GM18517 (cell line): ENCODE measurements at regions not wholly inside any gene's neighbourhood (a gene's known extent, or its start where the extent isn't known, plus 50 kb on each side); places are given as distances from the start of the nearest gene placed in this dataset.
A peak's percentile ranks its signal among the peaks of the same experiment; 100 is the strongest.
"Not testable (repeated sequence)": the region's sequence is repeated elsewhere in the genome, so short reads cannot be mapped to it uniquely, and the experiment has no call there.

ENCODE experiments used
- ATAC-seq: cut with Tn5 transposase; IDR thresholded peaks from one replicate; pipeline ENCODE4 v1.9.1; 2021; ENCODE audit warnings: mild to moderate bottlenecking, moderate library complexity; ENCODE audit not compliant: unreplicated experiment

DNA sequence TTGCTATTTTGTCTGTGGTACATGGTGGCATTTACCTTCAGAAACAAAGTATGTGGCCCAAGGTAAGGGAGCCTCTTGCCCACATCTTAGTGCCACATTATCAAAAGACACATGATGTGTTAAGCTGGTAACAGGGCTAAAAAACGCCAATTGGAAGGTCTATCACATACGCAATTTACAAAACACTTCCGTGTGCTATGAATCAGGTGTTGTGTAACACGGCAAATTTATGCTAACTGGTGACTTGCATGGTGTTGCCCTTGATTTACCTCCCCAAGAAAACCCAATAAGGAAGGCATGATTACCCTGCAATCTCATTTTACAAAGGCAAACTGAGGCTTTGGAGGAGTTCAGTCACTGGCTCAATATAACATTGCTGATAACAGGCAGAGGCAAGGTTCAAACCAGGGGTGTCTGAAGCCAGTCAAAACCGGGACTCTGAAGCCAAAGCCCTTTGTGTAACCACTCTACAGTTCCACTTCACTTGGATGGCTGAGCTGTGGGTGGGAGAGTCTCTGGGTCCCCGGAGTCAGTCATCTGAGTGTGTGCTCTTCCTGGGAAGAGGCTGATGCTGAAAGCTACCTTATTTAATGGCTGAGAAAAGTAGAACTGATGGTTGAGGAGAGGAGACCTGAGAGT lies 103.9 kb upstream of the BCL6 start:
- ATAC-seq = no peak

DNA sequence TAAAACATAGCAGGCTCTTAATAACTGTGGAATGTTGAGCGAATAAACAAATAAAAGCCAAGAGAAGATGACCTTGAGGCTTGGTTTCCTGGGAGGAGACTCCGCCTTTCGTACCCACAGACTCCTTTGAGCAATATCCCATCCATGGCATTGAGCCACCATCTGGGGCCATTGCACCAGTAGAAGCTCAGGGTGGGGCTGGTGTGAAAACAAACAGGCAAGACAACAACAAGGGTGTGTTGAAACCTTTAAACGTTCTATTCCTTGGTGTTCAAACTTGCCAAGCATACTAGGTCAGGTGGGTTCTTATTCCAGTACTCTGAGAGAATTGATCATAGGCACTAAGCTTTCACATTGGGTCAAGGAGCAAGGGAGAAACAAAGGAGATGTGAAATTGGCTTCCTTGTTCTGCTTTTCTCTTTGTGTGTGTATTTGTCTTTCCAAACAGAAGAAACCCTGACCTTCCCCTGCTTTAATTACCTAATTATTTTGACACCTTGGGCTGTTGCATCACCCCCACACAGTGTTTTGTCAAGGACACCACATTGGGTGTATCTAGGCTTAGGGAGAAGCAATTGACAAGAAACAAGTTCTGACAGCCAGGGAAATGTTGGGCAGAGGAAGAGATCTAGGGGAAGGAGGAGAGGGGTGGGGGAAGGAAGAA lies 105.1 kb upstream of the BCL6 start:
- no peak for ATAC-seq

DNA sequence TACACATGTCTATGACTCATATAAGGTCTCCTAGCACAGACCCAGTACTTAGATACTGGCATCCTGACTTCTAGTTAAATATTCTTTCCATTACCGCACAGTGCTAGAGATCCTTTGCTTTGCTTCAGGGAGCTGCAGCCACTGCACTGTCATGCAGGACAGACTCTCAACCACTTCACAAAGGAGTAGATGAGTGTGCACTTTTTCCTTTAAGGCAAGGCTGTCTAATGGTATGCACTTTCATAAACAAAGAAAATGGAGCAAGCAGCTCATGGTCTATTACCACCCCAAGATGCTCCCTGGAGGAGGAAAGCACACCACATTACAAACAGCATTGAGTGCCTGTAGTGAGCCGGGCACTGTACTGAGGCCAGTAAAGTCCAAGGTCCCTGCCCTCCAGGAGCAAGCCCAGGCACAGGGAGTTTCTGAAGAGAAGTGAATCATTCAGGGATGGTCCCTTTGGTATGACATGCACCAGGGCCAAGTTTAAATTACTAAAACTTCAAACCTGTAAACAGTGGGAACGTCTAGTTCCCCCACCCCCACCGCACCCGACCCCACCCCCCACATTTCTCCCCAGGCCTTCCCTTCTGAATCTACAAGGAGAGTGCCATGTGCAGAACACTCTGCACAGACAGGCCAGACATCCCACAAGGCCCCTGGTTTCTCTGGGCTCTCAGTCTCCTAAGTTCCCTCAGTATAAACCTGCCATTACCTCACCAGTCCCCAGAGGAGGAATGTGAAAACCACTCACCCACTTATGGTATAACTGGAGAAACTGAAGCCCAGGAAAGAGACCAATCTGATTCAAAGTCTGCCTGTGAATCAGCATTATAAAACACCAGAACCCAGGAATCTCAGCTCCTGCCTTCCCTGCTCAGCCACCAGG lies 107.8 kb upstream of the BCL6 start:
- no peak for ATAC-seq

DNA sequence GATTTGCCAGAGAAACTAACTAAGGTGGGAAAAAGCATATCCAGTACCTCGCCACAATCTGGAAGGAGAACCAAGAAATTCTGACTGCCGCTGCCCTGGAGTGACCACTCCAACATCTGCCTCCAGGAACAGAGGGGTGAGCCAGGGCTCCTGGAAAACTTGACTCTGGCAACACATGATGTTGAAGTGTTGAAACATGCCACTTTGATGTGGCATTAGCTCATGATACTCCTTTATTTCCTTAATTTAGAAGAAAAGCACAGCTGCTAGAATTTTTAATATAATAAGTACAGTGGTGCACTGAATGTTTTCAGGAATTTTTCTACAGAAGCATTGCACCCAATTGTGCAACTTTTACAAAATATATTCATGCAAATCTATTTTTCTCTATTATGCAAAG lies 109.9 kb upstream of the BCL6 start:
- ATAC-seq = no peak

DNA sequence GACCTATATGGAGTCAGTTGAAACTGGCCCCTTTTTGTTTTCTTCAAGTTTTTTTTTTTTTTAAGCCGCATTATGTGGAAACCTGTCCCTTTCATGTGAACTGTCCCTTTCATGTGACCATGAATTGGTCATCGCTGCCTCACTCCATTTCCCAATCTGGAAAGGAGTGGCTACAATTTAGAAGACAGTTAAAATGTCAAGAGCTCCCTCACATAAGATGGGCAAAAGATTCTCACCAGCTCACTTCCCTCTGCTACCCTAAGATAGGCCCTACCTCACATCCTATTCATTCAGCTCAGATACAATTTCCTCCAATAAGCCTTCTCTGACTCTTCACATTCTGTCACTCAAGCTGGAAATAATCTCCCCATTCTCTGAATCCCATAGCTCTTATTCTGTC lies 111.3 kb upstream of the BCL6 start:
- no peak for ATAC-seq

DNA sequence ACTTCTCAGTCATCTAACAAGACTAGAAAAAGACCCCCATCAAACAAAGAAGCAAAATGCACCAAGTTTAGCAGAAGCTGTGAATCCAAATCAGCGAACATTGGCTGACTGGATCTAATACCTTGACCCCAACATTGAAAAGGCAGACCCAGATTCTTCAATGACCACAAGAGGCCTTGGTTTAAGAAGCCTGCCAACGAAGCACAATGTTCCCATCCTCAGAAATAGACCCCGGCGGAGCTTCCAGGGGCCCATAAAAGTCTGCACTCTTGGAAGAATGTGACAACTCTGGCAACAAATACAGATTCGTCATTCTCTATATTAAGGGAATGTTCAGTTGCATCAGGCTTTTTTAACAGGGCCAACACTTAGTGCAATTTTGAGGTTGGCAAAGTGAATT lies 112.8 kb upstream of the BCL6 start:
- ATAC-seq = no peak

DNA sequence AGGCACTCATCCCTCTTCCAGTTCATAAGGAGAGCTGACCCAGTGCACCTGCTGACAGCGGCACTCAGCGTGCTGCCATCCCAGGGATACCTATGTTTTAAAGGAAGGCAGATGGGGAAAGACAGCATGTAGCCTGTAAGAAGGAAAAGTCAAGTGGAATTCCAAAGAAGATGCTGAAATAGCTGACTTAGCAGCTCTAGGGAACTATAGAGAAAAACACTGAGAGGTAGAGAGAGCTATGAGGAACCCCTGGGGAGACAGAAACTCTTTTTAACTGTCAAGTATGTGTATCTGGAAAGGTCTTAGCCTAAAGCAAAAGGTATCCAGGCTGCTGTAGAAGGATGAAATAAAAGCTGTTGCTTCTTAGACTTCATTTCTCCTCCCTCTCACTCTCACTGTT lies 113.4 kb upstream of the BCL6 start:
- no peak for ATAC-seq

DNA sequence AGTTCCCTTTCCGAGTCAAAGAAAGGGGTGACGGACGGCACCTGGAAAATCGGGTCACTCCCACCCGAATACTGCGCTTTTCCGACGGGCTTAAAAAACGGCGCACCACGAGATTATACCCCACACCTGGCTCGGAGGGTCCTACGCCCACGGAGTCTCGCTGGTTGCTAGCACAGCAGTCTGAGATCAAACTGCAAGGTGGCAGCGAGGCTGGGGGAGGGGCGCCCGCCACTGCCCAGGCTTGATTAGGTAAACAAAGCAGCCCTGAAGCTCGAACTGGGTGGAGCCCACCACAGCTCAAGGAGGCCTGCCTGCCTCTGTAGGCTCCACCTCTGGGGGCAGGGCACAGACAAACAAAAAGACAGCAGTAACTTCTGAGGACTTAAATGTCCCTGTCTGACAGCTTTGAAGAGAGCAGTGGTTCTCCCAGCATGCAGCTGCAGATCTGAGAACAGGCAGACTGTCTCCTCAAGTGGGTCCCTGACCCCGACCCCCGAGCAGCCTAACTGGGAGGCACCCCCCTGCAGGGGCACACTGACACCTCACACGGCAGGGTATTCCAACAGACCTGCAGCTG lies 117.5 kb upstream of the BCL6 start:
- ATAC-seq = not testable (repeated sequence)

DNA sequence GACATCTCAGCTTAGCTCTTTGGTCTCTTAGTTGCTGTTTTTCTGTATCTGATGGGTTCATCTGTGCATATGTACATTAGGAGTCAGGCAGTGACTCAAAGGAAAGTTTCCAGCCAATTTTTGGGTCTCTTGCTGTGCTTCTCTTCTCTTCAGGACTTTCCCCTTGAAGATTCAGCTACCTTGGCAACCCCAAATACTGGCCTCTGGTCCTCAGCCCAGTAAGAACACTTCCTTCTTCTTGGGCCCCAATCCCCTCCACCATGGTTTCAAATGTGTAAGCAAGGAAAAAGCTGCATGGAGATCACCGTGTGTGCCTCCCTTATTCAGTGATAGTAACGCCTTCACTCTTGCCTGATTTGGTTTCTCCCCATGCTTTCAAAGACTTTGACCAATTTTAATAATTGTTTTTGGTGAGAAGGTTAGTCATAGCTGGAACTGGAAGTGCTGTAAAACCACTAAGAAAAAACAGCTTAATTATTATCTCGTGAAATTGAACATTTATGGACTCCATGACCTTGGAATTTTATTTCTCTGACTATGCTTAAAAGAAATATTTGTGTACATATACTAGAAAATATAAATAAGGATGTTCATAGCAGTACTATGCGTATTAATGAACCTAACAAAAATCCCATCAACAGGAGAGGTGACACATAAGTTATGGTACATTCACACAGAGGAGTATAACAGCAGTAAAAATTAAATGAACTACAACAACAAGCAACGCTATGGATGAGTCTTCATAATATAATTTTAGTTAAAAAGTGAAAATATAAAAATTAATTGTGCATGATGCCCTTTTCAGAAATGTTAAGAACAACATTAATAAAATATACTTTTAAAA lies 125.3 kb upstream of the BCL6 start:
- peak; percentile 66 for ATAC-seq

DNA sequence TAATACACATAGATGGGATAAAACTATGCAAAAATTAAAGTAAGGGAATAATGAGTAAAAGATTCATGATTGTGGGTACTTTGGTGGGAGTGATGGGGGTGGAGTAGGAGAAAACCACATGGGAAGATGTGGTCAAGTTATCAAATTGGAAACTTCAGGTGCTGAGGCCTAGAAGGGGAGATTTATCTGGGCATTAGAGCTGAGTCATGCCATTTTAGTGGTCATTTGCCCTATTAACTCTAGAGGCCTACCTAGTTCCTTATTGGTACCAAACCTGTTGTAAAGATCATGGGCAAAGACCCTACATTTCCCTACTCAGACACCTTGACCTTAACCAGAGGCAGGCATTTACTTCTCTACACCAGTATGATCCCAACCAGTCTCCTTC lies 125.9 kb upstream of the BCL6 start:
- no peak for ATAC-seq

DNA sequence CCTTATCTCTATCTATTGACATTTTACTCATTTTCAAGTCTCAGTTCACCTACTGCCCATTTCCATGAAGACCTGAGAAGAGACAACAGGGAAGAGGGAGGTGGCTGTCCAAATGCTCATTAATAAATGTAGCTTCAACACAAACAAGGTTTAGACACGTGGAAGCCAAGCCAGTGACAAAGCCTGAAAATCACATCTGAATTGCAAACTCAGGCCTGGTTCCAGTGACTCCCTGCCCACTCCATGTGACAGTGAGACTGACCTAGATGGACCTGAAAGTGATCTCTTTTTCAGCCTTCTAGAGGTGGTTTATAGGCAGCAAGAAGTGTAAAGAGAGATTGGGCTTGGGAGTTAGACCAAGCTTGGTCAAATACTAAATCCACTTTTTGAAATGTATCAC lies 126.6 kb upstream of the BCL6 start:
- ATAC-seq = no peak

DNA sequence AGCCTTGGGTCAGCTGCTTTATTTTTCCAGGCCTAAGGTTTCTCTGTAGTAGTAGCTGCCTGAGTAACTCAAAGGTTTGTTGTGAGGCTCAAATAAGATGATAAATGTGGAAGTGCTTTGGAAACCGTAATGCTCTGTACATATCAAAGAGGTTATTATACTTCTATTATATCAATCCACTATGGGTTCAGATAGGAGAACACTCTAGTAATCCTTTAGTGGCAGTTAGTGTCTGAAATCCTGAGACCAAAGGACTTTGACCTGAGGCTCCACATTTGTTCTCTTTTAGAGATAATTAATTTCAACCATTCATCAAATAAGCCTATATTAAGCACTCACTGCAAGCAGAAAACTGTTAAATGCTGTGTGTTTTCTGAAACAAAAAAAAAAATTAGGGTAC lies 128.6 kb upstream of the BCL6 start:
- no peak for ATAC-seq

DNA sequence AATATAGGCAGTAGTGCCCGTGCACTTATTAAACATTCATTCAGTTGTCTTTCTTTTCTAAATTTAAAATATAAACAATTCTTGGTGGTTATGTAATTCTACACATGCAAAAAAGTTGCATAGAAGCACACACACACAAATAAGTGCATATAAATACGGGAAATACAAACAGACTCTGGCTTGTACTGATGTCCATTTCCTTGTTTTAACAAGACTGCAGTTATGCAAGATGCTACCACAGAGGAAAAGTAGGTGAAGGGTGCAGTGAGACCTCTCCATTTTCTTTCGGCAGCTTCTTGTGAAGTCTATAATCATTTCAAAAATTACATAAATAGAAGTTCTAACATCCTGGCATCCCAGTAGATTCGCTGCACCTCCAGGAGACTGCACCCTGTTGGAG lies 130.6 kb upstream of the BCL6 start:
- no peak for ATAC-seq

DNA sequence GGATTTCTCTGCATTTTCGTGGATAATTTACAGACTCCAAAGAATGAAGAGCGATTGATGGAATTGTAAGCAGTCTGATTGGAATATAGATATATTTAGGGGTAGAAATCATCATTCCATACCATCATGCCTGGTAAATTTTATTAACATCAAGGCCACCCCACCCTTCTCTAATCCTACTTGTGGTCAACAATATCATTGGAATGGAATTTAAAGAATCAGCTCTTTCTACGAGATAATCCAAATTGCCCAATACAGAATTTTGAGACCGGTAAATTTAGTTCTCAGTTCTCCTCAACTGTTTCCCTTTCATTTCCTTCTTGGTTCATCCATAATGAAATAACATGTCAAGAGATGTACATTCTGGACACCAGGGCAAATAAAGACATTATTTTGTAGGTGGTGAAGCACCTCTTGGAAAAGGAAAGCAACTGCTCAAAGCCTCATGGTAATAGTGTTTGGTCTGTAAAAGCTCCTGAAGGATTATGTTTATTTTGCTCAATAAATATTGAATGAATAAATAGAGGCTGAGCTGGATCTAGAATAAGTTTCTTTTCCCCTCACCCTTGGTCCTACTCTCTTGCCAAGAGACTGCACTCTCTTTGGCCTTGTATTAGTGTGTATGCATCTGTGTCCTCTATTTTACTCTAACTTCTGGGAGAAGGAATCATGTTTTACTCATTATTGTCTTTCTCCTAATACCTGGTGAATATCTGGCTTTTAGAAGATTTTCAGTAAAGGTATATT lies 133.7 kb upstream of the BCL6 start:
- no peak for ATAC-seq

DNA sequence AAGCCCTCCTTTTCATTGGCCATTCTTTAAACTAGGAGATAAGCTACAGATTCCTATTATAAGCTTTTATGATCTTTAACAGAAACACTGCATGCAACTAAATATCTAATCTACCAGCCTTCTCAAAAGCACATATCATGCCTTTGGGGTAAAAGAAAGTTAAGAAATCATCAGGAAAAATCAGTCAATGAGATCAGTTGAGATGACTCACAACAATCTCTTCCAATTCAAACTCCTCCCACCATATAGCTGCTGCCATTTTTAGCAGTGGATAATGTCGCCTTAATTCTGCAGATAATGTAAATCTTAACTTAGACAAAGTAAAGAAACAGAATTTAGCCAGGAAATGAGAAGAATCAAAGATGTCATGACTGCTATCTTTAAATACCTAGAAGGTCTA lies 135.2 kb upstream of the BCL6 start:
- ATAC-seq = no peak

DNA sequence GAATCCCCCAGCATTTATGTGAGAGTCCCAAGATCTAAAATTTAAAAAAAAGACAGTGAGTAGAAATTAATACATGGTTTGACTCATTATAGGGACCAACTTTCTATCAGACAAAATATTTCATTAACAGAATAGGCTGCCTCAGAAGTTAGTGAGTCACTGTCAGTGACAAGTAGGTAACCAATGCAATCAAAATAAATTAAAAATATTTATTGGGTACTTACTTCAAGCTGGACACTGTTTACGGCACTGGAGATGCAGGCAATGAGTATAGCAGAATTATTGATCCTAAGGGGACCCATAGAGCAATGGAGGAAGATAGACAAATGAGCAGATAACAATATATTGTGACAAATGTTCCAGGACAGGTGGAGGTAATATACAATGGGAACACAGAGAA lies 135.6 kb upstream of the BCL6 start:
- ATAC-seq = no peak

DNA sequence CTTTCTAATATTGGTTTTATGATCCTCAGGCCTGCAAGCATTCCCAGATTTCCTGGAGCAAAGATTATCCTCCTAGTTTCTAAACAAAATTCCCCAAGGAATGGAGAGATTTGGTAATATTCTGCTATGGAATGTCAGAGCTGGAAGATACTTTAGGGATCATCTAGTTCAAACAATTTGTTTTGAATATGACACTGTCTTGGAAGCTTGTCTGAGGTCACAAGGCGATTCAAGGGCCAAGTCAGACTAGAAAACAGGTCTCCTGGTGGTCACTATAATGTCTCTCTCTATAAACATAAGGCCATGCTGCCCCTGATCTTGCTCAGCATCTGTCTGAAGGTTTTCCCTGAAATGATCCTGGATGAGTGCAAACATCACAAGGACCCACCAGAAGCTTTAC lies 143.4 kb upstream of the BCL6 start:
- no peak for ATAC-seq

DNA sequence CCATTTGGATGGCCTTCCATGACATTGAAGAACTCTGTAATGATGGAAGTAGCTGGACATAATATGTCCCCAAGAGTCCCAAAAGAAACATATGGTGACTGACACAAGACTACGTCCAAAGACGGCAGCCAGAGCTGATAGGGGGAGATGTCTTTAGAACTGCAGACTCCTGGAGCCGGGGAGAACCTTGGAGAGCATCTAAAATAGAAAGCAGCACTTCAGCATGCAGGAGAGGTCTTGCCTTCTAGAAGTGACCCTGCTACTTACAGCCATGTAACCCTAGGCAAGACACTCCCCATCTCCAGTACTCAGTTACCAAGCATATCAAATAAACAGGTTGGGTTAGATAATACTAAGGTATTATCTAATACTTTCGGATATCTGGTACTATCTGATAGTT lies 143.8 kb upstream of the BCL6 start:
- no peak for ATAC-seq

DNA sequence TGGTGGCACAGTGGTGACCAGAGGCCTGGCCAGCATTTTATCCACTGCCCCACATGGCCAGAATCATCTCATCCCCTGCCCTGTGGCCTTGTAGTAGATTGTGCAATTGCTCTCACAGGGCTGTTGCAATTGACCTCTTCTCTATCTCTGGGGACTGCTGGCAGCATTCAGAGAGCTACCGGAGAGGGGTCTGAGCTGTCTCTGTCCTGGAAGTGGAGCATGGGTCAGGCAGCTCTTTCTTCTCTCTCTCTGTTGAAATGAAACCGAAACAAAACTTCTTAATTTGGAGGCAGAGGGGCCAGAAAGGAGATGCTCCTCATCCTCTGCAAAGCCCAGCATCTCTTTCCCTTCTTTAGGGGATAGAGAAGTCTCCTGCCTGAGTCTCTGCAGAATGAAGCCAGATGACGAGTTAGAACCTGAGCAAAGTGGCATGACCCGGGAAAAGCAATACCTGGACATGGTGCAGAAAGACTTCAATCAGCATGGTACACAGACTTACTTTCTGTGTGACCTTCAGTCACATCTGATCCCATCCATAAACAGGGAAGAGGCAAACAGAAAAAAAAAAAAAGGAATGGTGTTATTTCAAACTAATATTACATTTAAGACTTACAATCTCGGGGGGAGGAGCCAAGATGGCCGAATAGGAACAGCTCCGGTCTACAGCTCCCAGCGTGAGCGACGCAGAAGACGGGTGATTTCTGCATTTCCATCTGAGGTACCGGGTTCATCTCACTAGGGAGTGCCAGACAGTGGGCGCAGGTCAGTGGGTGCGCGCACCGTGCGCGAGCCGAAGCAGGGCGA lies 144.5 kb upstream of the BCL6 start:
- ATAC-seq = no peak
